ENCODE measurements at regions not wholly inside any gene's neighbourhood (a gene's known extent, or its start where the extent isn't known, plus 50 kb on each side); places are given as distances from the start of the nearest gene placed in this dataset.

GRCh38 chr5:130715541-130715940 lies 449.5 kb downstream of the HINT1 start:
- ATAC-seq (ENCODE audit: poor library complexity) (no peak), DNase-seq (no peak)
- POLR2A ChIA-PET = no interaction called here
- H3K4me1 Mint-ChIP-seq (ENCODE audit: low read depth) = no peaks in the 10 kb centered on the region
- Histone ChIP-seq H3K9me3 (ENCODE audit: control insufficient read depth in 1 of 2, insufficient read depth in 1 of 2, low read length in 2 of 2) (no peaks in the 10 kb centered on the region), H3K27me3 (ENCODE audit: control insufficient read depth in 1 of 2, insufficient read depth in 2 of 2, low read length in 2 of 2) (peaks cover 0 to 11% of the 10 kb centered on the region in 2 experiments), H3K4me3 (ENCODE audit: low read length) (no peak overlapping the region), H3K27ac (ENCODE audit: low read depth in 1 of 2, low read length in 2 of 2) (no peak overlapping the region), H3K36me3 (ENCODE audit: insufficient read depth, low read length) (no peaks in the 10 kb centered on the region), H3K4me1 (ENCODE audit: insufficient read depth, low read length) (no peaks in the 10 kb centered on the region)
- no peaks in the 10 kb centered on the region for H3K36me3 Mint-ChIP-seq (ENCODE audit: low read depth)
- no peak overlapping the region for H3K4me3 Mint-ChIP-seq
- no peak for TF ChIP-seq CTCF (IDR thresholded peaks at IDR 0.05)
- CTCF ChIA-PET = no interaction called here
- H3K27ac Mint-ChIP-seq = no peak overlapping the region
- intact Hi-C loops (cut with DNase I, micrococcal nuclease) = no loop called here
- peaks cover 50% of the 10 kb centered on the region for H3K27me3 Mint-ChIP-seq
- no peaks in the 10 kb centered on the region for H3K9me3 Mint-ChIP-seq

- Mint-ChIP-seq H3K9me3 (no peaks in the 10 kb centered on the region), H3K27ac (no peak overlapping the region), H3K36me3 (ENCODE audit: low read depth) (no peaks in the 10 kb centered on the region), H3K4me3 (no peak overlapping the region), H3K4me1 (ENCODE audit: low read depth) (no peaks in the 10 kb centered on the region), H3K27me3 (peaks cover 54% of the 10 kb centered on the region)
- POLR2A ChIA-PET = no interaction called here
- no peak for TF ChIP-seq CTCF (IDR thresholded peaks at IDR 0.05)
- ATAC-seq (ENCODE audit: poor library complexity) (no peak), DNase-seq (no peak)
- Histone ChIP-seq H3K36me3 (ENCODE audit: insufficient read depth, low read length) (no peaks in the 10 kb centered on the region), H3K27ac (ENCODE audit: low read depth in 1 of 2, low read length in 2 of 2) (no peak overlapping the region), H3K9me3 (ENCODE audit: control insufficient read depth in 1 of 2, insufficient read depth in 1 of 2, low read length in 2 of 2) (no peaks in the 10 kb centered on the region), H3K4me3 (ENCODE audit: low read length) (no peak overlapping the region), H3K27me3 (ENCODE audit: control insufficient read depth in 1 of 2, insufficient read depth in 2 of 2, low read length in 2 of 2) (peaks cover 0 to 11% of the 10 kb centered on the region in 2 experiments), H3K4me1 (ENCODE audit: insufficient read depth, low read length) (no peaks in the 10 kb centered on the region)
- CTCF ChIA-PET = no interaction called here
- intact Hi-C loops (cut with DNase I, micrococcal nuclease) = no loop called here
These were observed 450.9 kb downstream of the HINT1 start for GRCh38 chr5:130714200-130714599.

- DNase-seq (no peak), ATAC-seq (ENCODE audit: poor library complexity) (no peak)
- H3K4me1 ChIP-seq (ENCODE audit: insufficient read depth, low read length) = no peaks in the 10 kb centered on the region
- H3K9me3 ChIP-seq (ENCODE audit: control insufficient read depth in 1 of 2, insufficient read depth in 1 of 2, low read length in 2 of 2) = no peaks in the 10 kb centered on the region
- H3K36me3 ChIP-seq (ENCODE audit: insufficient read depth, low read length) = no peaks in the 10 kb centered on the region
- POLR2A ChIA-PET = no interaction called here
- H3K27ac Mint-ChIP-seq = no peak overlapping the region
- no peaks in the 10 kb centered on the region for H3K9me3 Mint-ChIP-seq
- CTCF ChIA-PET = no interaction called here
- no peaks in the 10 kb centered on the region for H3K4me1 Mint-ChIP-seq (ENCODE audit: low read depth)
- H3K4me3 ChIP-seq (ENCODE audit: low read length) = no peak overlapping the region
- H3K4me3 Mint-ChIP-seq = no peak overlapping the region
- no peak for TF ChIP-seq CTCF (IDR thresholded peaks at IDR 0.05)
- peaks cover 46% of the 10 kb centered on the region for H3K27me3 Mint-ChIP-seq
- H3K36me3 Mint-ChIP-seq (ENCODE audit: low read depth) = no peaks in the 10 kb centered on the region
- peaks cover 0 to 11% of the 10 kb centered on the region in 2 experiments for H3K27me3 ChIP-seq (ENCODE audit: control insufficient read depth in 1 of 2, insufficient read depth in 2 of 2, low read length in 2 of 2)
- intact Hi-C loops (cut with DNase I, micrococcal nuclease) = no loop called here
- H3K27ac ChIP-seq (ENCODE audit: low read depth in 1 of 2, low read length in 2 of 2) = no peak overlapping the region
These were observed 452.7 kb downstream of the HINT1 start for GRCh38 chr5:130712324-130712723.
